AG08396 (cell line): ENCODE measurements at regions not wholly inside any gene's neighbourhood (a gene's known extent, or its start where the extent isn't known, plus 50 kb on each side); places are given as distances from the start of the nearest gene placed in this dataset.

ENCODE experiments used
- DNase-seq: peaks from one replicate; pipeline ENCODE4 v3.0.0; 2012; ENCODE audit warnings: low spot score, mixed read lengths

DNA sequence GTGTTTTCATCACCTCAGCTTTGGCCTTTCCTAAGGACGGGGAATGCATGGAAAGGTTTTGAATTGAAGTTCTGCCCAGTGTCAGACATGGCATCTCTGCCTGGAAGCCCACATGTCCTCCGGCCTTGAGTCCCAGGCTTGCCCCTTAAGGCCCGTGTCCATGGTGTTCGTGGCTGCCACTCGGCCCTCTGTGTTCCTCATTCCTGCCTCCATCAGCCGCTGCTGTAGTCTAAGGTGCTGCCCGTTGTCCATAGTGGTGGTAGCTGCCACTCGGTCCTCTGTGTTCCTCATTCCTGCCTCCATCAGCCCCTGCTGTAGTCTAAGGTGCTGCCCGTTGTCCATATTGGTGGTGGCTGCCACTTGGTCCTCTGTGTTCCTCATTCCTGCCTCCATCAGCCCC, 180.7 kb upstream of the SHH start:
- DNase-seq: no peak

DNA sequence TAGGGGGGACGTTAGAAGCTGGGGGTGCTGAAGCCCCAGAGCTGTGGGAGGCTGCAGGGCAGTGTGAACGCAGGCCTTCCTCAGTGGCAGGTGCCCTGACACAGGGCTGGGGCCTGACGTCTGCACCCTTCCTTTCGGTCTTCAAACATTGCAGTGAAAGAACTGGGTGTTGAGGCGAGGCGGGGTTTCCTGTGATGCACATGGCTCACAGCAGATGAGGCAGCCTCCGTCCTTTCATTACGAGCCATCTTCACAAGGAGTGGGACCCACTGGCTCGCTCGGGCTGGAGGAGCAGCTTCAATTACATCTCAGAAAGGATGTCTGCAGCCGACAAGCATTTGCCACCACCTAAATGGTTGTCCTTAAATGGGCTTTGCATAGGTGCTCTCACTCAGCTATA, 180.3 kb upstream of the SHH start:
- DNase-seq: no peak

DNA sequence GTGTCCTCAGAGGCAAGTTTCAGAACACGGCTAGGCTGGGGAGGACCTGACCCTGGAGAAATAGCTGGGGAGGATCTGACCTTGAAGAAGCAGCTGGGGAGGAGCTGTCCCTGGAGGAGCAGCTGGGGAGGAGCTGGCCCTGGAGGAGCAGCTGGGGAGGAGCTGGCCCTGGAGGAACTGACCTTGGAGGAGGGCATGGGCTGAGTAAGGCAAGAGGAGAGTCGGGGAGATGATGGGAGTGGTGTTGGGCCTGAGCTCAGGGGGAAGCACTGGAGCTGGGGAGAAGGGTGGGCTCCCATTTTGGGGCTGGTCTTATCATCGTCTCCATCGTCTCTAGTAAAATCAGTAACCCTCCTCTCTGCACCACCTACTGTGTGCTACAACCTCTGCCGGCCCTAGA, 179.8 kb upstream of the SHH start:
- no peak for DNase-seq

DNA sequence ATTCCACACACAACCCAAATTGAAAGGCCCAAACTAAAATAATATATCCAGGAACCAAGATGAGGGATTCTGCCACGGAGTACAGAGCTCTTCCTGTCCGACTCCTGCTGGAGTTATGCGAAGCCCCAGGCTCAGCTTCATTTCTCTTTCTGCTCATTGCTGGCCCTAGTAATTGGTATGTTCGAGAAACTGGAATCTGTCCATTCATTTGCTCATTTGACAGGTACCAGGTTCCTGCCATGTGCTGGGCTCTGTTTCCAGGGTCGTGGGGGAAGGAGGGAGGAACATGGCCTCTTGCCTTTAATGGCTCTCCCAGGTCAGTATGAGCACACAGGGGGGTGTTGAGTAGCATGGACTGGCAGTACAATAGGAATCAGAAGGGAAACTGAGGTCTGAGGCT, 179.2 kb upstream of the SHH start:
- DNase-seq: no peak

DNA sequence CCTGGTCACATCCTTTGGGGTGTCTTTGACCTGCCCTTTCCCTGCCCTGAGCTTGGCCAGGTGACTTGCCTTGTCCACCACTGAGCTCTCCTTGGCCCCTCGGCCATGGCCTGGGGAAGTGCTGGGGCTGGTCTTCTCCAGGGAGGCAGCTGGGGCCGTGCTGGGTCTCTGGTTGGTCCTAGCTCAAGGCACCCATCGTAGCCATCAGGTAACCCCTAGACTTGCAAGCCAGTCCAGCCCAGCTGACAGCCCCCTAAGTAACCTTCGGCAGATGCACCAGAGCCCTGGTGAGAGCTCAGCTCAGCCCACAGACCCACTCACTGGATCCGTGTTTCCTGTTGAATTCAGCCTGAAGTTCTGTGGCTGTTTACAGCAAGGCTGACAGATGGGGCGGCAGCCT, 176.2 kb upstream of the SHH start:
- DNase-seq: no peak

DNA sequence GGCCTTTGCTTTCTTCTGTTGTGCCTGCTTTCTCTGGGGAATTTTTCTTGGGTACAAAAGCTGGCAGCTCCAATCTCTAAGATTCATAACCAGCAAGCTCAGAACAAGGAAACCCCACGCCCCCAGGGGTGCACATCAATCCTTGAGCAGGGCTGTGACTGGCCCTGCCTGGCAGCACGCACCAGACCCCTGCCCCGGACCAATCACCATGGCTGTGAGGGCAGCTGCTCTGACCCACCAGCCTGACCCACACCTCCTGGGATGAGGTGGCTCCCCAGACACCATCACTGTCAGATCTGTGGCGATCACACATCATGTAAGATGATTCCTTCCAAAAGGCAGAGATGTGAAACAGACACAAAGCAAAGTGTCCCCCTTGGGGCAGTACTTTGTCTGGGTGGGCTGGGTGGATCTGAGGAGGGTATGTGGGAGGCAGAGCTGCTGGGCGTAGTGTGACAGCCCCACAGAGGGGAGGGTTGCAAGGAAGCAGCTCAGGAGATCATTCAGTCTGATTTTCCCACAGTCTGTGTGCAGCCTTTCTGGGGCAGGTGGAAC, 175.5 kb upstream of the SHH start:
- DNase-seq: no peak

DNA sequence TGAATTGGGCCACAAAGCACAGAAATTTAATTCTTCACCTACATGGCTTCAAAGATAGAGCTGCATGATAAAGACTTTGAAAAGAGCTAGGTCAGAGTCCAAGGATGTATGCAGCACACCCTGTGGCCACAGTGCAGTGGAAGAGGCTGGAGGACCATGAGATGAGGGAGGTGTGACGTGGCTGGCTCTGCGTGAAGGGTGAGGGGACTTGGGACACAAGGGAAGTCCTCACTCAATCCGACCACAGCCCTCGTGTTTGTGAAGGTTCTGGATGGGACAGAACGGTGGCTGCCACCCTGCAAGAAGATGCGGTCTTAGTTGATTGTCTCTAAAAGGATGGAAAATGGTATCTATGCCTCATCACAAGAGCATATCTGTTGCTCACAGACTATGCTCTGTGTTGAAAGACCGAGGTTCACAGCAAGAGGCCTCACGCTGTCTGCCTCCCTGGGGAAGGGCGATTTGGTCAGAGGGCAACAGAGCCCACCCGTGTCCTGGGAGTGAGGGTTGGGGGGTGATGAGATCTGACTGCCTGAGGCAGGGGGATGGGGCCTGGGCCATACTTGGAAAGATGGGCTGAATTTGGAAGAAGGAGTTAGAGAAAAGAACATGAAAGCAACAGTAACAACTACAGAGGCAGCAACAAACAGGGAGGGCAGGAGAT, 174.4 kb upstream of the SHH start:
- no peak for DNase-seq

DNA sequence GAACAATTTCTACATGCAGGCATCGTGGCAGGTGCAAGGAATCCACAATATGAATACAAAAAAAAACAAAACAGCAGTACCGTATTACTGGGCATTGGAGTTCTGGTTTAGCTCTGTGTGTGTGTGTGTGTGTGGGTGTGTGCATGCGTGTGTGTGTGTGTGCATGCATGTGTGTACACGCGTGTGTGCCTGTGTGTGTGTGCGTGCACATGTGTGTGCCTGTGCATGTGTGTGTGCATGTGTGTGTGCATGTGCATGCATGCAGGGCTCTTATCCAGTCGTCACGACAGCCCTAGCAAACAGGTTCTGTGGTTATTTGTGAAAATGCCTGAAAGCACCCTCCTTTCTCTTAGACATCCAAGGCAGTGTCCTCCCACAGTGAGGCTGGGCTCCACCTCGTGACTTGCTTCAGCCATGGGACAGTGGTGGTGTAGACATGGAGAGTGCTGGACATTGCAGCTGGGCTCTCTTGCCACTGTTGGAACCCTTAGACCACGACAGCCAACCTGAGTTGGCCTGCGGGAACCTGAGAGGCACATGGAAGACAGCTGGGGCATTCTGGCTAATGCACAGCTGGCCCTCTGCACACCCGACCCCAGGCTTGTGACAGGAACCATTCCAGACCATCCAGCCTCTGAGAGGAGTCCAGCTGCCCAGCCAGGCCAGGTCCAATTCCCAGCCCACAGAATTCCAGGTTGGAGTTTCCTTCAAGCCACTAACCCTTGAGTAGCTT, 173.4 kb upstream of the SHH start:
- no peak for DNase-seq

DNA sequence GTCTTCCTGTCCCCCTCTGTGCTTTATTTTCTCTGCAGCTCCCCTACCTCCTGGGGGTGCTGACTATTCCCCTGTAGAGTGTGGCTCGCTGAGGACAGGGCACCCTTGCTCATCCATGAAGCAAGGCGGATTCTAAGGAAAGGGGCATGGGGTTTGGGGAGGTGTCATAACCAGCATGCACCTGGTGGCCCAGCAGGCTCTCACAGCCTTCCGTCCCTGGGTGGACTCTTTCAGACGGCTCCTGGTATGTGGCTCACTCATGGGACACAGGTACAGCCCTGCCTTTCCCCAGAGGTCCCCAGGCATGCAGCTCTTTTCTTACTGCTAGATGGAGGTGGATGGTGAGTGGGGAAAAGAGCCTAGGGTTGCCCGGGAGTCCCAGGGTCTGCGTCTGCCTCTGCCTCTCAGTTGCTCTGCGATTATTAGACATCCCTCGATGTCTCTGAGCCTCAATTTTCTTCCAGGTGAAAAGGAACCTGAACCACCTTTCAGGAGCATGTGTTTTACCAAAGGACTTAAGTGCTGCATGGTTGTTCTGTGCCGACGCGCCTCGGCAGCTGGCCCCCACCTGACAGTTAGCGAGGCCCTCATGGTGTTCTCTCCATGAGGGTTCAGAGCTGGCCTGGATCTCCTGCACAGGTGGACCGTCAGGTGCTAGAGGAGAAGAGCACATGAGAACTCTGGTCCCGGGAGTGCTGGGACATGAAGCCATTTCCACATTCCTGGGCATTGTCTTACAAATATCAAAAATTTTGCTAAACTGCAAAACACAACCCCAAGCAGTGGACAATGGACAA, 172.5 kb upstream of the SHH start:
- no peak for DNase-seq

DNA sequence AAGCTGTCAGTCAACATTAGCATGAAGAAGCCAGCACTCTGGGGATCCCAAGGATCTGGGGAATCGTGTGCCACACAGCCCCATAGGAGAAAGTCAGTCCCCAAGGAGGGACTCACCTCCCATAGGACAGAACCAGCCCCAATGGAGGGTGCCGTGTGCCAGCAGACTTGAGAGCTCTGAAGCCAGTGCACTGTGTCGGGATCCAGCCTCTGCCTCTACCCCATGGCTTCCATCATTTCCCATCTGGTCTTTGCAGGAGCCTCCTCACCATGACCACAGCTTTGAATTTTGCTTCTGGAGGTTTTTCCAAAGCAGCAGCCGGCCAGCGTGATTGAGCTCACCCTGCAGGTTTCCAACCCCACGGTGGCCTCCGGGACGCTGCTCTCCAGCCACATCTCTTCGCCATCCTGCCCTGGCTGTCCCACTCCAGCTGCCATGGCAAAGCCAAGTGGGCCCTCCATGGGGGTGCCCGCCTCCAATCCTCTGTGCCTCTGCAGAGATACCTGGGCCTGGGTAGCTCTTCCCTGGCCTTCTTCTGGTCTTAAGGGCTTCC, 171.8 kb upstream of the SHH start:
- DNase-seq: no peak

DNA sequence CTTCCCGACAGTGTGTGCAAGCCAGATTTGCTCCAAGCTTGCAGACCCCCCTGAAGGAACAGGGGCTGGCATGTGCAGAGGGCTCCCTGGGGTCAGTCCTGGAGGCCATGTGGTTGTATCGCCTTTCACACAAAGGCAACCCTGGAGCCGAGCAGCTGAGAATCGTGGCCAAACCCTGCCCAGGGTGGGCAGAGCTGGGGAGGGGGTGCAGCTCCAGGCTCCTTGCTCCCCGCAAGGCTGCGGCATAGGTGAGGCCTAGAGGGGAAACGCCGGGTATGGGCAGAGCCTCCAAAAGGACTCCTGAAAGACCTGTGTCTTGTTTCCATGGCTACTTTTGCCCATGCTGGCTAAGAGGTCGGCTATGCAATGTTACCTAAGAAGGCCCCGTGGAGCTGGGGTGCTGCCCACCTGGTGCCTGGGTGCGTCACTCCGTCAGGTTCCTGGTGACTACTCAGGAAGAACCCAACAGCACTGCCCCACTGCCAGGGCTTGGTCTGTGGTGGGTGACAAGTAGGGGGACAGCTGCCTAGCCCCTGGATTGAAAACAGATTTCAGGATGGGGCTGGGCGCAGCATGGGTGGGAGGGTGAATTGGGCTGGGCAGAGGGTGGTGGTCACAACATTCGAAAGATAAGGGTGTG, 171.0 kb upstream of the SHH start:
- no peak for DNase-seq

DNA sequence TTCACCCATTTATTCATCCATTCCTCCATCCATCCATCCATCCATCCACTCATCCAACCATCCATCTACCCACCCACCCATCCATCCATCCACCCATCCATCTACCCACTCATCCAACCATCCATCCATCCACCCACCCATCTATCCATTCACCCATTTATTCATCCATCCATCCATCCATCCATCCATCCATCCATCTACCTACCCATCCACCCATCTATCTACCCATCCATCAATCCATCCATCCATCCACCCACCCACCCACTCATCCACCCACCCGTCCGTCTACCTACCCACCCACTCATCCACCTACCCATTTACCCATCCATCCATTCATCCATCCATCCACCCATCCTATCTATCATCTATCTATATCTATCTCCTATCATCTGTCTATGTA, 169.4 kb upstream of the SHH start:
- no peak for DNase-seq

DNA sequence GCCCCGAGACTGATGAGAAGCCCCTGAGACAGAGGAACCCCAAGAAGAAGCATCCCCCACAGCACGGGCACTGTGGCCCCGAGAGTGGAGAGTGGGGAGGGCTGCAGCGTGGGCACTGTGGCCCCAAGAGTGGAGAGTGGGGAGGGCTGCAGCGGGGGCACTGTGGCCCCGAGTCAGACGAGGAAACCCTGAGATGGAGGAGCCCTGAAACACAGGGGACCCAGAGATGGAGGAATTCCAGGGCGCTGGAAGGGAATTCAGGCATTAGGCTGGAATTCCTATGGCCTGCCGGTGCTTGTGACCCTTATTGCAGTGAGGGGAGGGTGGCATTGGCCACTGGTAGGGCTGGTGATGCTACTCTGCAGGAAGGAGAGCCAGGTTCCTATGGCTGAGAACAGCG, 168.6 kb upstream of the SHH start:
- no peak for DNase-seq

DNA sequence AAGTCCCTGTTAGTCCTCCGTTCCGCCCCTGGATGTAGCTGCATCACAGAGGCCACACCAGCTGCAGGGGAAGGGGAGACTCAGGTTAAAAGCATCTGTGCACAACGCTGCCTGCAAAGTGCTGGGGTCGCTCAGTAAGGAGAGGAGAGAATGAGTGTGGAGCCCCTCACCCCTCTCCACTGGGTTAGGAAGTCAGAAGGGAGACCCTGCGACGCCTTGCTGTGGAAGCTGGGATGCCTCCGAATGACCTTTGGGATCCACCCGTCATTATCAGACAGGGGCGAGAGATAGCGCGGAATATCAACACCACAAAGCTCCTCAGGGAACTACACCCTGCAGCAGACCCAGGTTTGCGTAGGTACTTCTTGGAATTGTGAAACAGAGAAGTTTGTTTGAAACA, 167.7 kb upstream of the SHH start:
- DNase-seq: no peak

DNA sequence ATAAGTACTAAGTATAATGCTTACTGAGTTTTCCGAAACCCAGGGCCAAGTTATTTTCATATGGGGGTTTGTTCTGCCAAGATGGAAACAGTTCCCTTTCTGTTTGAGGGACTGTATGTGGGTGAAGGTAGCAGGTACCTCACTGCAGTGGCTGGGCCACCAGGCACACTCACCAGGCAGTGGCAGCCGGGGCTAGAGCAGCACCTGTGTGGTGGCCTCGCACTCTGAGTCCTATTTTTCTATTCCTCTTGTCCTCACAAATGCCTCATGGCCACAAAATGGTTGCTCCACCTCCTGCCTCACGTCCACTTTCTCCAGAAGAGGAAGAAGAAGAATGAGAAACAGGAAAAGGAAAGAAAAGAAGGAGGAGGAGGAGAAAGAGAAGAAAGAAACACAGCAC, 167.3 kb upstream of the SHH start:
- DNase-seq: no peak

DNA sequence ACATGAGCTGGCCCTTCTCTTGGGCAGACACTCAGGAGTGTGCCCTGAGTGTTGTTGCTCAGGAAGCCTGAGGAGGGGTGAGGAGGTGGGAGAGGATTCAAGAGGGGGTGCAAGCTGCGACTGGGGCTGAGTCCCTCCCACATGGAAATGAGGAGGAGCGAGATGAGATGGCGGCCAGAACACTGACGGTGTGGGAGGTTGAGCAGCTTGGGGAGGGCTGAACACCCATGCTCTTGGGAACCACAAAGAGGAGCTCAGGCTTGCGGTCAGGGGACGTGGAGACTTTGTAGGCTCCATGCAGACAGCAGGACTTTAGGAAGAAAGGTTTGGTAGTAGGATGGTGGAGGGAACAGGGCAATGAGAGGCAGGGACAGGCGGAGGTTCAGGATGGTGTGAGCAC, 163.2 kb upstream of the SHH start:
- no peak for DNase-seq

DNA sequence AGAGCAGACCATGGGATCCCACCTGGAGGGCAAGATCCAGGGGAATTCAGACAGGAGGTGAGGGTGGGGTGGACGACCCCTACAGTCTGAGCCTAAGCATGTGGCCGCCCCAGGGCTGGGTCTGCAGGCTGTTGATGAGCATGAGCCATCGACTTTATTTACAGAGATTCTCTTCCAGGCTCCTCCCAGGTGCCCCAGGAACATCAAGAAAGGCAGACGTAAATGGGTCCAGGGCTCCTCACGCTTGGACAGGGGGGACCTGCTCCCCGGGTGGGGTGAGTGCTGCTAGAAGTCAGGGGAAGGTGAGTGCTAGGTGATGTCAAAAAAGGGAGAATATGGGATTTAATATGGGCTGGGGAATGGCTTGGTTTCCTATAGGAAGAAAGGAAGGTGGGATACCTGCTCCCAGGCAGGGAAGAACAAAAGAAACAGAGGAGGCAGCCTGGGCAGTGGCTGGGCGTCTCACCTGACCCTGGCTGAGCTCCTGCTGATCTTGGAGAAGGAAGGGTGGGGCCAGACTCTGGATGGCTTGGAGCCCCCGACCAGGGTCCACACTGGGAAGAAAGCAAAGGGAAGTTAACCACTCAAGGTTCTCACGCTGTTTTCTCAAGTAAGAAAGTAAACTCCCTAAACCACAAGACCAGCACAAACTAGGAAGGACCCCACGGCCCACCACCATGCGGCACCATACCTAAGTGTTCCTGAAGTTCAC, 162.1 kb upstream of the SHH start:
- DNase-seq: no peak

DNA sequence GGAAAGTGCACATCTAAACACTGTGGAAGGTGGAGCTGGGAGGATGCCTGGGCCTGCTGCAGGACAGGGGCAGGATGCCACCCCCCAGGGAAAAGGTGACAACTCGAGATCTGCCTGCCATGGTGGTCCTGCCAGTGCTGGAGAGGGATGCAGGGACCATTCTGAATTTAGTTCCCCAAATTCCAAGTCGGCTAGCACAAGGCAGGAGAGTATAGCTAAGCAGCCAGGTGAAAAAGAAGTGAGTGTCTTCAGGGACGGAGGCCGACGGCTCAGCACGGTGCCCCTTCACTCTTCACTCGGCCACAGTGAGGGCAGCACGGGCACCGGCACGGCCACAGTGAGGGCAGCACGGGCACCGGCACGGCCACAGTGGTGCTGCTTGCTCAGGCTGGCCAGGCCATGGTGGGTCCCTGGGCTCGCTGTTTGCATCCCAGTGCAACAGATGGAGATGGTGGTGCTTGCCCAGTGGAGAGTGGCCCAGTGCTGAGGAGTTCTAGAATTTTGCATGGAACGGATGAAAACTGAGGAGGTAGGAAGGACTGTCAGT, 161.3 kb upstream of the SHH start:
- DNase-seq: no peak

DNA sequence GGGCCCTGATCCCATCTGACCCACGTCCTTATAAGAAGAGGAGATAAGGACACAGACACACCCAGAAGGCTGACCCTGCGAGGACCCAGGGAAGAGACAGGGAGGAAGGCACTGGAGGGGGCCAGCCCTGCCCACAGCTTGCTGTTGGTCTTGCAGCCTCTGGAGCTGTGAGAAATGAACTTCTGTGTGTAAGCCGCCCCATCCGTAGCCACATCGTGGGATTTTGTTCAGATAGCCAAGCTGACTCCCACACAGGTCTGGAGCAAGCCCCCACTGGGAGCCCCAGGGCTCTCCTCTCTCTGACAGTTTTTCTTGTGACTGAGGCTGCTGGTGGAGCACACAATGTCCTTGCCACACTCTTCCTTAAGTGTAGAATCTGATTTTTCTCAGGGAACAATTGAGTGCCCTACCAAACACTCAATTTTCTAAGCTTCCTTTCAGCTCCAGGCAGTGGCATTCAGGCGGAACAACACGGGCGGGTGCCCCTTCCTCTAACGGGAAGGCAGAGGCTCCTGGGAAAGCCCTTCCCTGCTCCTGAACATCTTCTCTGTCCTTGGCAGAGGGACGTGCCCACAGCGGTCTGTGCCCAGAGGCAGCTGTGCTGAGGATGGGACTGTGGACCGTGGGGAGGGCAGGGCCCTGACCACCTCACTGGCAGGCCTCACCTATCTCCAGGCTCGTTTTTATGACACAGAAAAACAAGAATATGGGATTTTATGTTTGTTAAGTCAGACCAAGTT, 160.6 kb upstream of the SHH start:
- no peak for DNase-seq

DNA sequence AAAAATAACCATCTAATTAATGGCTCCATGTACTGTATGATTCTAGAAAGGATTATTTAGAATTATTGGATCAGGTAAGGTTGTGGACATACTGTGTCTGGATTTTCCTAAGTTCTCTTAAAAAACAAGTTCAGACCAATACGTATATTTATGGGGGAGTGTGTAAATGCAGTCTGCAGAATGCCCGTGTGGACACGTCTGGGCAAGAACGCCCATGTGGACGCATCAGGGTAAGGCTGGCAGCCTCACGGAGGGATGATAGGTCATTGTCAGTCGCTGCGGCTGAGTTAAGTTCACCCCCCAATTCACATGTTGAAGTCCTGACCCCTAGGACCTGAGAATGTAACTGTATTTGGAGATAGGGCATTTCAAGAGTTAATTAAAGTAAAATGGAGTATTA, 160.0 kb upstream of the SHH start:
- no peak for DNase-seq
